GM12864 (cell line): ENCODE measurements at regions not wholly inside any gene's neighbourhood (a gene's known extent, or its start where the extent isn't known, plus 50 kb on each side); places are given as distances from the start of the nearest gene placed in this dataset.

ENCODE experiments used
- DNase-seq: peaks from one replicate; pipeline ENCODE4 v3.0.0-alpha.2; 2011; ENCODE audit warnings: low read depth
- H3K4me3 ChIP-seq: 2 replicates; pipeline ENCODE4 v1.5.1; 2011; ENCODE audit warnings: mild to moderate bottlenecking, low read depth, low read length, control low read depth
- TF ChIP-seq, protein P1 (sequence below): IDR thresholded peaks from 2 replicates; pipeline ENCODE4 v1.5.1; 2011; ENCODE audit warnings: low read depth, mild to moderate bottlenecking, moderate library complexity, low read length, control low read depth, inconsistent platforms; ENCODE audit errors: missing control alignments

GRCh38 chr18:41216341-41217003 is 738.6 kb upstream of the PIK3C3 start:
- TF ChIP-seq, protein P1, sequence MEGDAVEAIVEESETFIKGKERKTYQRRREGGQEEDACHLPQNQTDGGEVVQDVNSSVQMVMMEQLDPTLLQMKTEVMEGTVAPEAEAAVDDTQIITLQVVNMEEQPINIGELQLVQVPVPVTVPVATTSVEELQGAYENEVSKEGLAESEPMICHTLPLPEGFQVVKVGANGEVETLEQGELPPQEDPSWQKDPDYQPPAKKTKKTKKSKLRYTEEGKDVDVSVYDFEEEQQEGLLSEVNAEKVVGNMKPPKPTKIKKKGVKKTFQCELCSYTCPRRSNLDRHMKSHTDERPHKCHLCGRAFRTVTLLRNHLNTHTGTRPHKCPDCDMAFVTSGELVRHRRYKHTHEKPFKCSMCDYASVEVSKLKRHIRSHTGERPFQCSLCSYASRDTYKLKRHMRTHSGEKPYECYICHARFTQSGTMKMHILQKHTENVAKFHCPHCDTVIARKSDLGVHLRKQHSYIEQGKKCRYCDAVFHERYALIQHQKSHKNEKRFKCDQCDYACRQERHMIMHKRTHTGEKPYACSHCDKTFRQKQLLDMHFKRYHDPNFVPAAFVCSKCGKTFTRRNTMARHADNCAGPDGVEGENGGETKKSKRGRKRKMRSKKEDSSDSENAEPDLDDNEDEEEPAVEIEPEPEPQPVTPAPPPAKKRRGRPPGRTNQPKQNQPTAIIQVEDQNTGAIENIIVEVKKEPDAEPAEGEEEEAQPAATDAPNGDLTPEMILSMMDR = no peak
- no peak for DNase-seq
- H3K4me3 ChIP-seq = no peak overlapping the region

- no peak overlapping the region for H3K4me3 ChIP-seq
- no peak for DNase-seq
- TF ChIP-seq, protein P1 = no peak
These were observed 747.3 kb upstream of the PIK3C3 start for GRCh38 chr18:41207706-41208105.

DNA sequence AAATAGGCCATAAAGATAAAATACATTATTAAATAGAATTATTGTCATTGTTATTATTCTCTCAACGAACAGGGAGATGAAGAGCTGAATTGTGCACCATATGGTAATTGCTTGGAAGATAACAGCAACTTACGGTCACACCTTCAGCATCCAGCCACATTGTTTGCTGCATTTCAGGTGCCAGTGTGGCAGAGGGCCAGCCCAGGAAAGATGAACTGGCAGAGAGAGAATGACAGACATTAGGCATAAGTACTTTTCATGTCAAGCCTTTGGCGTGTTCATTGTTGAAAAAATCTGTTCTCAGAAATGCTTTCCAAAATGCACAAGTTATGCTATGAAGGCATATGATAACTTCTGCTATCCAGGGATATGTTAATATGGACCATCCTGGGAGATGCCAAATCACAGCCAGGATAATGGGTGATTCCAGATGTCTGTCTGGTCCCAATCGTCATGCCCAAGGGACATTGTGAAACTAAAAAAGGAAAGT is 748.6 kb upstream of the PIK3C3 start:
- no peak overlapping the region for H3K4me3 ChIP-seq
- no peak for DNase-seq
- TF ChIP-seq, protein P1 = no peak

- no peak overlapping the region for H3K4me3 ChIP-seq
- TF ChIP-seq, protein P1 = no peak
- DNase-seq = no peak
These were observed 755.8 kb upstream of the PIK3C3 start for GRCh38 chr18:41199212-41199611.

DNA sequence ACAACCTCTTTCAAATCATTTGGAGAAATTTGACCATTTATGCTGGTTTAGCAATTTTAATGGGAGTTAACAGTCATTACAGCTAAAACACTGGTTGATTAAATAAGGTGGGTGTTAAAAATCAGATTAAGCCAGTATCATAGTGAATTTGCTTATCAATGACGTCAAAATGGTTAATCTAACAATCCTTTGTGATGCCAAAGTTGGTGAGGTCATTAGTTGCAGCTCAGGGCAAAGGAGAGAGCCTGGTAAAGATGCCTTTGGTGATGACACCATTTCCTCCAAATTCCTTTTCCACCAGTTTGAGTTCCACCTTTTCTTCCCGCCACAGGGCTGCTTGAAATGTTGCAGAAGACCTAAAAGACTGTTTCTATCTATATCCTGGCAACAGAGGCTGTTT is 757.1 kb upstream of the PIK3C3 start:
- no peak for DNase-seq
- TF ChIP-seq, protein P1 = no peak
- no peak overlapping the region for H3K4me3 ChIP-seq

DNA sequence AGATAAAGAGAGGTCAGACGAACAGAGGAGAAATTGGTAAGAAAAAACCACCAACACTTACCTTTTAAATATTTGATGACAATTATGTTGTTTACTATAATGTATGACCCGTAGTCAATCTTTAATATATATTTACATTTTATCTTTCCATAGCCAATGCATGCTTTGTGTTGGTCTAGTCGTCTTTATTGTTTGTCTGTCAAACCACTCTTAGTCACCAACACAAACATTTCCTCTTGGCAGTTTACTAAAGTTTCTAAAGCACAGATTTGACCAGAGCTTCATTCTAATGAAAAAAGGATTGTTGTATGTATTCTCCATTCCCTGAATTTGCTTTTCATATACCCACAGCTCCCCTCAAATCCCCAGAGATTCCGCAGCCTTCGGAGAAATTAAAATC is 784.7 kb upstream of the PIK3C3 start:
- H3K4me3 ChIP-seq = no peak overlapping the region
- no peak for DNase-seq
- TF ChIP-seq, protein P1 = no peak

GRCh38 chr18:41165625-41166024 is 789.4 kb upstream of the PIK3C3 start:
- TF ChIP-seq, protein P1 = no peak
- no peak overlapping the region for H3K4me3 ChIP-seq
- DNase-seq = no peak
